ENCODE measurements at regions not wholly inside any gene's neighbourhood (a gene's known extent, or its start where the extent isn't known, plus 50 kb on each side); places are given as distances from the start of the nearest gene placed in this dataset.

DNA sequence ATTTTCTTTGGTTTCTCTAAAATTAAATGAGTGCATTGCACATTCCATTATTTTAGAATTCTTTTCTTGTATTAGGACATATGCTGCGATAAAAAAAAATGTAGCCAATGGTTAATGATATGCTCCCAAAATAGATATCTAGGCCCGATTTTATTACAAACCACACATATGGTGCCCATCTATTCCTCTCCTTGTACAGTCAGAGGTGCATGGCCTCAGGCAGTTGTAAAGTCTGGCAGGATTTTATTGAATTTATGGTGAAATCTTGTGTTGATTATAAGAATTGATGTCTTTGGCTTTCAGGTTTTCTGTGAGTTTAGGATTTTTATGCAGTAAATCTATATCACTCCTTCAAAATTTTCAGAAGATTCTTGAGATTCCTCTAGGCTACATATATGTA, 192.2 kb downstream of the RFPL4B start:
- TF ChIP-seq POLR2A (IDR thresholded peaks at IDR 0.05), result no peak
- TF ChIP-seq CTCF (IDR thresholded peaks at IDR 0.05), result no peak

Measured in esophagus squamous epithelium (tissue), 4 donors.